GM12878 (cell line): ENCODE measurements at regions not wholly inside any gene's neighbourhood (a gene's known extent, or its start where the extent isn't known, plus 50 kb on each side); places are given as distances from the start of the nearest gene placed in this dataset.

Experiments
- CEBPZ ChIP-seq: fragments of 150-350 bp; IDR thresholded peaks from 2 replicates; pipeline ENCODE4 v1.6.1; 2016; ENCODE audit warnings: low read depth, low read length
- CHD2 ChIP-seq: IDR thresholded peaks from 2 replicates; pipeline ENCODE4 v1.6.1; 2011; ENCODE audit warnings: low read depth, low read length, improper control_type of control experiment, borderline replicate concordance
- FOXK2 ChIP-seq: fragments of 450-650 bp; IDR thresholded peaks from 2 replicates; pipeline ENCODE4 v1.6.1; 2017; ENCODE audit warnings: mild to moderate bottlenecking, moderate library complexity
- JUND ChIP-seq: IDR thresholded peaks from 2 replicates; pipeline ENCODE4 v1.6.1; 2012; ENCODE audit warnings: low read depth, mild to moderate bottlenecking, low read length, improper control_type of control experiment, moderate library complexity
- LARP7 ChIP-seq: fragments of 450-650 bp; IDR thresholded peaks from 2 replicates; pipeline ENCODE4 v1.6.1; 2017; ENCODE audit warnings: mild to moderate bottlenecking
- MTA2 ChIP-seq: fragments of 450-650 bp; IDR thresholded peaks from 2 replicates; pipeline ENCODE4 v1.6.1; 2016; ENCODE audit warnings: low read depth, mild to moderate bottlenecking, moderate library complexity
- NFYA ChIP-seq: IDR thresholded peaks from 2 replicates; pipeline ENCODE4 v1.6.1; 2011; ENCODE audit warnings: low read depth, mild to moderate bottlenecking, low read length, improper control_type of control experiment, borderline replicate concordance
- PBX3 ChIP-seq: IDR thresholded peaks from 2 replicates; pipeline ENCODE4 v1.6.1; 2011; ENCODE audit warnings: mild to moderate bottlenecking, low read depth, low read length, moderate library complexity; ENCODE audit not compliant: insufficient replicate concordance
- POLR2AphosphoS5 ChIP-seq: IDR thresholded peaks from 2 replicates; pipeline ENCODE4 v1.6.1; 2011; ENCODE audit warnings: mild to moderate bottlenecking, low read length, inconsistent platforms
- ZNF24 ChIP-seq: fragments of 450-650 bp; IDR thresholded peaks from 2 replicates; pipeline ENCODE4 v1.6.1; 2017; ENCODE audit warnings: antibody characterized with exemption, mild to moderate bottlenecking
- TF ChIP-seq, protein P1 (sequence below): fragments of 450-650 bp; IDR thresholded peaks from 2 replicates; pipeline ENCODE4 v1.6.1; 2017; ENCODE audit warnings: antibody characterized with exemption, mild to moderate bottlenecking, moderate library complexity
- TF ChIP-seq, protein P2 (sequence below): IDR thresholded peaks from 2 replicates; pipeline ENCODE4 v1.6.1; 2012; ENCODE audit warnings: low read depth, low read length, improper control_type of control experiment

DNA sequence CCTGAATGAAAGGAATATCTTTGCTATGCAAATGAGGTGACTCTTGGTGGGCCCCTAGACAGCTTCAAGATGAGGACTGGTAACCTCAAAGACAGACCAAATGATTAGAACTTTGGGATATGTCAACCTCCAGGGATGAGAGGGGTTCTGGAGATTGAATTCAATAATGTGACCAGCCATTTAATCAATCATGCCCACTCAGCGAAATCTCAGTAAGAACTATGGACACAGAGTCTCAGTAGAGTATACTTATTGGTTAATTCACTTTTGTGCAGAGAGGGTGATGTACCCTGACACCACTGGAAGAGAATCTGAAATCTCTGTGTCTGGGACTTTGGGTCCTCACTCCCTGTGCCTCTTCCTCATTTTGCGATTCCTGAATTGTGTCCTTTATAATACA is 662.8 kb downstream of the OLFM4 start:
- TF ChIP-seq, protein P1, sequence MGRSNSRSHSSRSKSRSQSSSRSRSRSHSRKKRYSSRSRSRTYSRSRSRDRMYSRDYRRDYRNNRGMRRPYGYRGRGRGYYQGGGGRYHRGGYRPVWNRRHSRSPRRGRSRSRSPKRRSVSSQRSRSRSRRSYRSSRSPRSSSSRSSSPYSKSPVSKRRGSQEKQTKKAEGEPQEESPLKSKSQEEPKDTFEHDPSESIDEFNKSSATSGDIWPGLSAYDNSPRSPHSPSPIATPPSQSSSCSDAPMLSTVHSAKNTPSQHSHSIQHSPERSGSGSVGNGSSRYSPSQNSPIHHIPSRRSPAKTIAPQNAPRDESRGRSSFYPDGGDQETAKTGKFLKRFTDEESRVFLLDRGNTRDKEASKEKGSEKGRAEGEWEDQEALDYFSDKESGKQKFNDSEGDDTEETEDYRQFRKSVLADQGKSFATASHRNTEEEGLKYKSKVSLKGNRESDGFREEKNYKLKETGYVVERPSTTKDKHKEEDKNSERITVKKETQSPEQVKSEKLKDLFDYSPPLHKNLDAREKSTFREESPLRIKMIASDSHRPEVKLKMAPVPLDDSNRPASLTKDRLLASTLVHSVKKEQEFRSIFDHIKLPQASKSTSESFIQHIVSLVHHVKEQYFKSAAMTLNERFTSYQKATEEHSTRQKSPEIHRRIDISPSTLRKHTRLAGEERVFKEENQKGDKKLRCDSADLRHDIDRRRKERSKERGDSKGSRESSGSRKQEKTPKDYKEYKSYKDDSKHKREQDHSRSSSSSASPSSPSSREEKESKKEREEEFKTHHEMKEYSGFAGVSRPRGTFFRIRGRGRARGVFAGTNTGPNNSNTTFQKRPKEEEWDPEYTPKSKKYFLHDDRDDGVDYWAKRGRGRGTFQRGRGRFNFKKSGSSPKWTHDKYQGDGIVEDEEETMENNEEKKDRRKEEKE = no peak
- TF ChIP-seq PBX3 = no peak
- TF ChIP-seq, protein P2, sequence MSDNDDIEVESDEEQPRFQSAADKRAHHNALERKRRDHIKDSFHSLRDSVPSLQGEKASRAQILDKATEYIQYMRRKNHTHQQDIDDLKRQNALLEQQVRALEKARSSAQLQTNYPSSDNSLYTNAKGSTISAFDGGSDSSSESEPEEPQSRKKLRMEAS = no peak
- no peak for TF ChIP-seq ZNF24
- no peak for TF ChIP-seq FOXK2
- no peak for TF ChIP-seq CEBPZ
- no peak for TF ChIP-seq LARP7
- TF ChIP-seq MTA2 = no peak
- TF ChIP-seq POLR2AphosphoS5 = no peak
- no peak for TF ChIP-seq NFYA
- TF ChIP-seq JUND = no peak
- TF ChIP-seq CHD2 = no peak
